ENCODE measurements at regions not wholly inside any gene's neighbourhood (a gene's known extent, or its start where the extent isn't known, plus 50 kb on each side); places are given as distances from the start of the nearest gene placed in this dataset.

GRCh38 chr12:24231298-24231697, 281.8 kb upstream of the SOX5 start:
- H4K20me1 ChIP-seq (ENCODE audit: insufficient read depth), result no peaks in the 10 kb centered on the region
- H3K4me3 ChIP-seq (ENCODE audit: low read length), result no peak overlapping the region
- H3K36me3 ChIP-seq (ENCODE audit: insufficient read depth, low read length), result no peaks in the 10 kb centered on the region
- H3K27ac ChIP-seq (ENCODE audit: low read length), result no peak overlapping the region
- no peaks in the 10 kb centered on the region for H3K79me2 ChIP-seq (replicated peaks; ENCODE audit: insufficient read depth, low read length)
- H2AFZ ChIP-seq (ENCODE audit: low read depth, low read length), result no peak overlapping the region
- no peak overlapping the region for H3K4me2 ChIP-seq (ENCODE audit: low read length)
- TF ChIP-seq EP300 (conservative IDR thresholded peaks at IDR 0.05; ENCODE audit: poor library complexity, severe bottlenecking), result no peak
- TF ChIP-seq, protein P1, sequence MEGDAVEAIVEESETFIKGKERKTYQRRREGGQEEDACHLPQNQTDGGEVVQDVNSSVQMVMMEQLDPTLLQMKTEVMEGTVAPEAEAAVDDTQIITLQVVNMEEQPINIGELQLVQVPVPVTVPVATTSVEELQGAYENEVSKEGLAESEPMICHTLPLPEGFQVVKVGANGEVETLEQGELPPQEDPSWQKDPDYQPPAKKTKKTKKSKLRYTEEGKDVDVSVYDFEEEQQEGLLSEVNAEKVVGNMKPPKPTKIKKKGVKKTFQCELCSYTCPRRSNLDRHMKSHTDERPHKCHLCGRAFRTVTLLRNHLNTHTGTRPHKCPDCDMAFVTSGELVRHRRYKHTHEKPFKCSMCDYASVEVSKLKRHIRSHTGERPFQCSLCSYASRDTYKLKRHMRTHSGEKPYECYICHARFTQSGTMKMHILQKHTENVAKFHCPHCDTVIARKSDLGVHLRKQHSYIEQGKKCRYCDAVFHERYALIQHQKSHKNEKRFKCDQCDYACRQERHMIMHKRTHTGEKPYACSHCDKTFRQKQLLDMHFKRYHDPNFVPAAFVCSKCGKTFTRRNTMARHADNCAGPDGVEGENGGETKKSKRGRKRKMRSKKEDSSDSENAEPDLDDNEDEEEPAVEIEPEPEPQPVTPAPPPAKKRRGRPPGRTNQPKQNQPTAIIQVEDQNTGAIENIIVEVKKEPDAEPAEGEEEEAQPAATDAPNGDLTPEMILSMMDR (IDR thresholded peaks at IDR 0.05; ENCODE audit: poor library complexity, severe bottlenecking), result no peak
- TF ChIP-seq MXI1 (conservative IDR thresholded peaks at IDR 0.05; ENCODE audit: poor library complexity, severe bottlenecking), result no peak
- no peak for TF ChIP-seq TAF1 (IDR thresholded peaks at IDR 0.05; ENCODE audit: low read depth)
- TF ChIP-seq POLR2AphosphoS5 (IDR thresholded peaks at IDR 0.05), result no peak
- TF ChIP-seq SMC3 (conservative IDR thresholded peaks at IDR 0.05; ENCODE audit: poor library complexity), result no peak
- TF ChIP-seq RAD21 (conservative IDR thresholded peaks at IDR 0.05), result no peak
- no peak for TF ChIP-seq EZH2 (IDR thresholded peaks at IDR 0.05; ENCODE audit: borderline replicate concordance, insufficient read depth, low read length, poor library complexity, severe bottlenecking)
- TF ChIP-seq, protein P2, sequence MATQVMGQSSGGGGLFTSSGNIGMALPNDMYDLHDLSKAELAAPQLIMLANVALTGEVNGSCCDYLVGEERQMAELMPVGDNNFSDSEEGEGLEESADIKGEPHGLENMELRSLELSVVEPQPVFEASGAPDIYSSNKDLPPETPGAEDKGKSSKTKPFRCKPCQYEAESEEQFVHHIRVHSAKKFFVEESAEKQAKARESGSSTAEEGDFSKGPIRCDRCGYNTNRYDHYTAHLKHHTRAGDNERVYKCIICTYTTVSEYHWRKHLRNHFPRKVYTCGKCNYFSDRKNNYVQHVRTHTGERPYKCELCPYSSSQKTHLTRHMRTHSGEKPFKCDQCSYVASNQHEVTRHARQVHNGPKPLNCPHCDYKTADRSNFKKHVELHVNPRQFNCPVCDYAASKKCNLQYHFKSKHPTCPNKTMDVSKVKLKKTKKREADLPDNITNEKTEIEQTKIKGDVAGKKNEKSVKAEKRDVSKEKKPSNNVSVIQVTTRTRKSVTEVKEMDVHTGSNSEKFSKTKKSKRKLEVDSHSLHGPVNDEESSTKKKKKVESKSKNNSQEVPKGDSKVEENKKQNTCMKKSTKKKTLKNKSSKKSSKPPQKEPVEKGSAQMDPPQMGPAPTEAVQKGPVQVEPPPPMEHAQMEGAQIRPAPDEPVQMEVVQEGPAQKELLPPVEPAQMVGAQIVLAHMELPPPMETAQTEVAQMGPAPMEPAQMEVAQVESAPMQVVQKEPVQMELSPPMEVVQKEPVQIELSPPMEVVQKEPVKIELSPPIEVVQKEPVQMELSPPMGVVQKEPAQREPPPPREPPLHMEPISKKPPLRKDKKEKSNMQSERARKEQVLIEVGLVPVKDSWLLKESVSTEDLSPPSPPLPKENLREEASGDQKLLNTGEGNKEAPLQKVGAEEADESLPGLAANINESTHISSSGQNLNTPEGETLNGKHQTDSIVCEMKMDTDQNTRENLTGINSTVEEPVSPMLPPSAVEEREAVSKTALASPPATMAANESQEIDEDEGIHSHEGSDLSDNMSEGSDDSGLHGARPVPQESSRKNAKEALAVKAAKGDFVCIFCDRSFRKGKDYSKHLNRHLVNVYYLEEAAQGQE (IDR thresholded peaks at IDR 0.05; ENCODE audit: borderline replicate concordance), result no peak
- no peaks in the 10 kb centered on the region for H3K27me3 ChIP-seq (ENCODE audit: insufficient read depth, low read depth, low read length)
- H3K9me2 ChIP-seq (ENCODE audit: insufficient read depth, low read length), result no peaks in the 10 kb centered on the region
- no peaks in the 10 kb centered on the region for H3F3A ChIP-seq (ENCODE audit: insufficient read depth, low read length, poor library complexity, severe bottlenecking)
- H3K9ac ChIP-seq (ENCODE audit: low read length), result no peak overlapping the region
- H3K9me3 ChIP-seq (ENCODE audit: low read length), result peaks cover 4% of the 10 kb centered on the region

DNA sequence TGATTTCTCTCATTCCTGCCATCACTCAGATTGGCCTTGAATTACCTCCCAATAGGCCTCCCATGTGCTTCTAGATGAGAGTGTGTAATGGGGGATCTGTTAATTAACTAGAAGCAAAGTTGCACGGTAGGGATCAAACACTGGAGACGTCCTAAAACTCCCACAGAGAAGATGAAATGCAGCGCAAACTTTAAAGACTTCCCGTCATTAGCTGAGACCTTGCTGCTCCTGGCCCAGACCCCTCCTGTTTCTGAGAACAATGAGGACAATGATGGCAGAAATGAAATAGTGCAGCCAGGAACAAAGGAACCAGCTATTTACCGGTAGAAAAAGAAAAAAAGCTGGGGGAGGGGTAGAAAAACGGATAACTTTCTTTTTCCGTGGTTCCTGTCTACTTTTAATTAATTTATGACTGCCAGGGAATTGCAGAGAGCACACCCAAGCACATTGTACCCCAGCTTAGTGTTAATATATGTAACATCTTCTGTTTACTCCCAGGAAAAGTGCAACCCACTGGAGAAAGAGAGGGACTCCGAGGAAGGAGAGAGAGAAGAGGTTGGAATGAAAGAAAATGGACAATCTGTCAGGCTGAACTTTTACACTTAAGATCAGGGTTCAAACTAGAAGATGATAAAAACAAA, 280.7 kb upstream of the SOX5 start:
- no peak overlapping the region for H3K27ac ChIP-seq (ENCODE audit: low read length)
- no peak overlapping the region for H2AFZ ChIP-seq (ENCODE audit: low read depth, low read length)

More for the DNA sequence above, 280.7 kb upstream of the SOX5 start:
- Histone ChIP-seq H3K27me3 (ENCODE audit: insufficient read depth, low read depth, low read length) (no peaks in the 10 kb centered on the region), H3K9me3 (ENCODE audit: low read length) (peaks cover 4% of the 10 kb centered on the region), H3K79me2 (replicated peaks; ENCODE audit: insufficient read depth, low read length) (no peaks in the 10 kb centered on the region), H3K9me2 (ENCODE audit: insufficient read depth, low read length) (no peaks in the 10 kb centered on the region), H3K36me3 (ENCODE audit: insufficient read depth, low read length) (no peaks in the 10 kb centered on the region), H3K9ac (ENCODE audit: low read length) (no peak overlapping the region), H3K4me3 (ENCODE audit: low read length) (no peak overlapping the region), H3F3A (ENCODE audit: insufficient read depth, low read length, poor library complexity, severe bottlenecking) (no peaks in the 10 kb centered on the region), H3K4me2 (ENCODE audit: low read length) (no peak overlapping the region), H4K20me1 (ENCODE audit: insufficient read depth) (no peaks in the 10 kb centered on the region)
- TF ChIP-seq, protein P1 (IDR thresholded peaks at IDR 0.05; ENCODE audit: poor library complexity, severe bottlenecking), result no peak
- TF ChIP-seq TAF1 (IDR thresholded peaks at IDR 0.05; ENCODE audit: low read depth) (no peak), POLR2AphosphoS5 (IDR thresholded peaks at IDR 0.05) (no peak), MXI1 (conservative IDR thresholded peaks at IDR 0.05; ENCODE audit: poor library complexity, severe bottlenecking) (no peak), RAD21 (conservative IDR thresholded peaks at IDR 0.05) (no peak), EZH2 (IDR thresholded peaks at IDR 0.05; ENCODE audit: borderline replicate concordance, insufficient read depth, low read length, poor library complexity, severe bottlenecking) (no peak), SMC3 (conservative IDR thresholded peaks at IDR 0.05; ENCODE audit: poor library complexity) (no peak), EP300 (conservative IDR thresholded peaks at IDR 0.05; ENCODE audit: poor library complexity, severe bottlenecking) (no peak)
- TF ChIP-seq, protein P2 (IDR thresholded peaks at IDR 0.05; ENCODE audit: borderline replicate concordance), result no peak
